ENCODE measurements at regions not wholly inside any gene's neighbourhood (a gene's known extent, or its start where the extent isn't known, plus 50 kb on each side); places are given as distances from the start of the nearest gene placed in this dataset.
"Not testable (repeated sequence)": the region's sequence is repeated elsewhere in the genome, so short reads cannot be mapped to it uniquely, and the experiment has no call there.

DNA sequence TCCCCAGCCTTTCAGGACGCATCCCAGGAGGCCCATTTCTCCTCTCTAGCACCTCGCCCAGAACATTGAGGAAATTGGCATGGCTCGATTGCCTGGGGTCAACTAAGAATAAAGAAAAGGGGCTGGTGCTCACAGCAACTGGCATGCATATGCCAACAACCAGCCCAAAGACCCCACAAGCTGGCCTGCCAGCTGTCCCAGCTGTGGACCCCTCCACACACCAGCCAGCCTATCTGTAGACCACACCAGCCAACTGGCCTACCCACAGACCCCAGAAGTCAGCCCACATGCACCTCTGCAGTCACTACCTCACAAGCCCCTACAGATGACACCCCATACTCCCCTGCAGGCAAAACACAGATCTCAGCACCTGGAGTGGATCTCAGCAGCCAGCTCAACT, 123.8 kb upstream of the ID2 start:
- ATAC-seq = no peak
- no peak for DNase-seq

GRCh38 chr2:8558956-8559355, 122.9 kb upstream of the ID2 start:
- ATAC-seq (no peak), DNase-seq (no peak)

- ATAC-seq (no peak), DNase-seq (no peak)
These were observed 122.1 kb upstream of the ID2 start for GRCh38 chr2:8559805-8560204.

GRCh38 chr2:8561692-8562091, 120.2 kb upstream of the ID2 start:
- not testable (repeated sequence) for ATAC-seq, DNase-seq

- peak; percentile 14 for ATAC-seq
These were observed 117.9 kb upstream of the ID2 start for GRCh38 chr2:8563814-8564474.

GRCh38 chr2:8564475-8564874, 117.4 kb upstream of the ID2 start:
- DNase-seq (no peak), ATAC-seq (no peak)

More at GRCh38 chr2:8563814-8564474, 117.9 kb upstream of the ID2 start:
- no peak for DNase-seq

DNA sequence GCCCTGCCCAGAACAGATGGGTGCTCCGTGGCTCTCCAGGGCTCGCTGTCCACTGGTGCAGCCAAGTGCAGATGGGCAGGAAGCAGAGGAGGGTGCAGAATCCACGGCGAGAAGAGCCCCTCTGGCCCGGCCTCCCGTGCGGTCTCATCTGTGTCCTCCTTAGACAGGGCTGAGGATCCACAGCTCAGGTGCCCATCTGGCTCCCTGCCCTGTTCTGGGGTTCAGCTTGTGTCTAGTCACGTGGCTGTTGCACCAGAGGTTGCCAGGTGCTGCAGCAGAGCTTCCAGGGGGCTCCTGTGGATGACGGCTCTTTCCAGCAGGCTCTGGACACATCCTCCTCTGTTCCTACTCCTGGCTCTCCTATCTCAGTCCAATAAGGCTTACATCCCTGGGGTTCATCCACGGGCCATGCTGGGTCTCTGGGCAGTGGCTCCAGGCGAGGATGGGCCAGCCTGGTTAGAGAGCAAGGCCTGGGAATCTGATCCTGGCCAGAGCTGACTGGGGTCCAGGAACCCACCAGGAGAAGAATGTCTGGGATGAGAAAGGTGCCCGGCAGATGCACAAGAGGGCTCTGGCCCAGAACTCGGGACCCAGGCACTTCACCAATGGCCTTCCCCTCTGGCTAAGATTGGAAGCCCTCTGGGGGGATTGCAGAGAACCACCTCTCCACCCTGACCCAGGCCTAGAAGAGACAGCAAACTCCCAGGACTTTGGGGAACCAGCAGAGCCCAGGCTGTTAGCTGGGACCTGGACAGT, 116.3 kb upstream of the ID2 start:
- no peak for DNase-seq
- ATAC-seq = no peak

DNA sequence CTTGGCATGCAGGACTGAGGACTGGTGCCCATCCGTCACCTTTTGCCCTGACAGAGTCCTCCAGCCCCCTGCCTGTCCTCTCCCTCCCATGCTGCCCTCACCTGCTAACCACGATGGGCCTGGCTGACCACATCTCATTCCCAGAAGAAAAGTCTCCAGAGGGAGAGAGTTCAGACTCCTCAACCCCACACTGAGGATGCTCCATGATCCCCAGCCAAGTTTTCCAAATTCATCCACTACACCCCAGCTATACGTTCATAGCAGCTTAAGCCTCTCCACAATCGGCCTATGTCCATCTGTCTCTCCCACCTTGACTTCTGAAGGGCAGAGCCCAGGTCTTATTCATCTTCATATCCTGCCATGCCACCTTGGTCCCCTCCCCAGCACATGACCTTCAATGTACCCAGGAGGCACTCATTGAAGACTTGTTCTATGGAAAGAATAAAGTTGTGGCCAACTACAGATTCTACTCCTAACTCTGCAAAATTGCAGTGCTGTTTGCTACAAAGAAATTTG, 115.6 kb upstream of the ID2 start:
- DNase-seq (no peak), ATAC-seq (no peak)

DNA sequence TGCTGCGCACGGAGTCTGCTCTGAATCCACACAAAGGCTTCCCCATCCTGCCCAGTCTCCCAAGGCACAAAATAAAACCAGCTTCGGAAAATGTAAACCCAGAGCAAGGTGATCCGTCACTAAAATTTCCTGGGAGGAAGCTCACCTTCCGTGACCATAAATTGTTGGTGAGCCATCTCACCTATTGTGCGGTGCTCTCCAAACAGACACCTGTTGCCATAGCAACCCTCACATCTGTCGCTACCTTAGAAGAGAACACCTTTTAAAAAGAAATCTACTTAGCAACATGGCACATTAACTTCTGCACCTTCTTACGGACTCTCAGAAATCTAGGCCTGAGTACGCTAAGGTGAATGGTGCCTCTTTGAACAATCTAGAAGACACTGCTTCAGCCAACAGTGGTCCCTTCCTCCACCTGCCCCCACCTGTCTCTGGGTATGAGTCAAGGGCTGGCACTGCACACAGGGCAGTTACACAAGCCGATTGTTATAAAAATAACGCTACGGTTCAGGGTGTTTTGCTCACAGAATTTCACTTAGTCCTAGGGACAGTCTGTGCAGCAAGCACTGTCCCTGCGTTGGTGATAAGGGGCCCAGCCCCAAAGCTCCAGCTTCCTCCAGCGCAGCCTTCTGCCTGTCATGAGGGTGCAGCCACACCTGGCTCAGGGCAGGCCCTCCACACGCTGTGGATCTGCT, 114.9 kb upstream of the ID2 start:
- ATAC-seq (no peak), DNase-seq (no peak)

DNA sequence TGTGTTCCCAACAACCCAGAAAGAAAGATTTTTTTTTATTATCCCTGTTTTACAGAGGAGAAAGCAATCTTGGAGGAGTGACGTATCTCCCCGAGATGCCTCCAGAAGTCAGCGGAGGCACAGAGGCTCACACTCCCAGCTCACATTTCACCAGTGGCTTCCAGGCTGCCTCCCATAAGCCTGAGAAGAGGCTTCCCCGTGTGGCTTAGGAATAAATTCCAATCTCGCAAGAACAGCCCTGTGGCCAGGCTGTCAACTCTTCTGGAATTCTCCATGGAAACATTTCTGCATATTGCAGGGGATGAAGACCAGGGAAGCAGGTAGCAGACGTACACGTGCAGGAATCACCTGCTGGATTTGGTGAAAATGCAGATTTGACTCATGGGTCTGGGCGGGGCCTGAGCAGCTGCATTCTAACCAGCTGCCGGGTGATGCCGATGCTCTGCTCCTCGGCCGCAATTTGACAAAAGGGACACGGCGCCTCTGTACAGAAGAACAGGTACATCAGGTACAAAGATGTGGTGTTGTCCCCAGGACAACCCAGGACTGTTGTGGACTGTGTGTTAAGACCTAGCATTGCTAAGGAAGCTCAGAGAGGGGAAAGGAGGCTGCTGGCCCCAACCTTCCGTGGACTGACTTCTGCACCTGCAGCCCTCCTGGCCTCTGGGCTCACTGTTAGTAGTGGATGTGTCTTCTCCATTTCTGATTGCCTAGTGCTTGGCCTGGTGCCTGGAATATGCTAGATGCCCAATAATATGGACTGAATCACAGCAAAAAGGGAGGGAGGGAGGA, 114.2 kb upstream of the ID2 start:
- ATAC-seq = no peak

DNA sequence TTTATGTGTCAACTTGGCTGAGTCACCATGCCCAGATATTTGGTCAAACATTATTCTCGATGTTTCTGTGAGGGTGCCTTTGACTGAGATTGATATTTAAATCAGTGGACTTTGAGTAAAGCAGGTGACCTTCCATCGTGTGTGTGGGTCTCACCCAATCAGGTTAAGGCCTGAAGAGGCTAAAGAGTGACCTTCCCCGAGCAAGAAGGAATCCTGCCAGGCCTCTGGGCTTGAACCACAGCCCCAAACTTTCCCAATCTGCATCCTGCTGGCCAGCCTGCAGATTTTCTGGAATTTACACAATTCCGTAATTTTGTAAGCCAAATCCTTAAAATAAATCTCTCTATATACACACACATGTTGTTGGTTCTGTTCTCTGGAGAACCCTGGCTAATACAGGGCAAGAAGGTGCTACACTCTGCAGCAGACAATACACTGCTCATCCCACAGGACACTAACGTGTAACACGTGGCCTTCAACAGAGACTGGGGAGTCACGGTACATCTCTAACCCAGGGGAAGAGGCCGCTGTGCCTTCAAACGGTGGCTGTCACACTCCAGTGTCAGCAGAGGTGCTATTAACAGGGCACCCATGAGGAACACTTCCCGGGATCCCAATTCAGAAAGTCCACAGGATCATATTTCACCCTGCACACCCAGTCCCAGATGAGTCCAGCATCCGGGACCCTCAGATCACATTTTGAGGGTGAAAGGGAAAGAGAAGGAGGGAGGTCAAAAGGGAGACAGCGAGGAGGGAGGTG, 113.1 kb upstream of the ID2 start:
- ATAC-seq (no peak), DNase-seq (no peak)

More for the DNA sequence above, 114.2 kb upstream of the ID2 start:
- no peak for DNase-seq

- no peak for DNase-seq
- ATAC-seq = no peak
These were observed 112.4 kb upstream of the ID2 start for GRCh38 chr2:8569332-8569930.

GRCh38 chr2:8570637-8571036, 111.2 kb upstream of the ID2 start:
- DNase-seq = no peak

DNA sequence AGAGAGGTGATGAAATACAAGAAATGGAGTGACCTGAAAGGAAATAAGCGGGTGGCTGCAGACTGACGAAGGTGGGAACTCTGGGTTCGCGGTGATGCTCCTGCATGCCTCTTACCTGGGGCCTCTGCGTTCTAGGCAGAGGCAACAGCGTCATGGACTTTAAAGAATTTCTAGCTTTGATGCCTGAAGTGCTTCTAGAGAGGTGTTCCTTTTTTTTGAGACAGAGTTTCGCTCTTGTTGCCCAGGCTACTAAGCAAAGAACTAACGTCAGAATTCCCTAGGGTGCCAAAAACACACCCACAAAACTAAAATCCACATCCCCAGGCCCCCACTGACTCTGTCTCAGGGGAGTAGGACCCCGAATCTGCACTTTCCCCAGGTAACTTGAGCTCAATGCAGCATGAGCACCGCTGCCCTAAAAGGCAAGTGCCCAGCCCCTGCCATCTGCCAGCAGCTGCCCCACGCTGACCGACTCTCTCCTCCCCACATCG, 110.5 kb upstream of the ID2 start:
- no peak for ATAC-seq
- no peak for DNase-seq

More at GRCh38 chr2:8570637-8571036, 111.2 kb upstream of the ID2 start:
- no peak for ATAC-seq

- ATAC-seq (no peak), DNase-seq (no peak)
These were observed 109.9 kb upstream of the ID2 start for GRCh38 chr2:8571792-8572499.

- ATAC-seq = no peak
These were observed 109.1 kb upstream of the ID2 start for GRCh38 chr2:8572712-8573233.

DNA sequence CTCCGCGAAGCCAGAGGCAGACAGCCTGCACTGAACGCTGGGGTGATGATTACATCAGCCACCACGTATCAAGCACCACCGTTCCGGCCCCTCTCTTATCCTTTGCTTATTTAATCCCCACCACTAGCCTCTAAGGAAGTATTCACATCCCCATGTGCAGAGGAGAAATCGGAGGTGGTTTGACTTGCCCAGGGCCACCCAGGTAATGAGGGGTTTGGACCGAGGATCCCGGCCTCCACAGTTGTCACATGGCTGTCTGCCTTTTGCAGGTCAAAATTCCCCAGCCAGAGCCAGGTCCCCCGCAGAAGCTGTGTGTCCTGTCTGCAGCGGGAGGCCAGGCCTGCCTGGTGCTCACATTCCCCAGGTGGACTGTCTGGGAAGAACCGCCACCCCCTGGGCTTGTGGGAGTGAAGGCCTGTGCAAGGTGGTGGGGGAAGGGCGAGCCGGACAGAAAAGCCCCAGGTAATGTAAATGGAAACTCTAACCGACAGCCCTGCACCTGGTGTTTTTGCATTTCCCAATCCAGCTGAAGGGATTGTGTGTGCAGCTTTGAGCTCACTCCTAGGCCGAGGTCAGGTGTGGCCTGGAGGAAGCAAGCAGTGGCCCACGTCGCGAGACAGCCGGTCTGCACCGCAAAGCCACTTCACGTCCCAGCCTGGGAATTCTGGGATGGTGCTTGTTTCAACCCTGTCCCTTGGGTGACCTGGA, 108.5 kb upstream of the ID2 start:
- ATAC-seq = no peak
- no peak for DNase-seq

More at GRCh38 chr2:8572712-8573233, 109.1 kb upstream of the ID2 start:
- no peak for DNase-seq

GRCh38 chr2:8573942-8574195, 108.0 kb upstream of the ID2 start:
- no peak for ATAC-seq
- DNase-seq = no peak
